Tibial nerve (tissue), 3 donors: ENCODE measurements at regions not wholly inside any gene's neighbourhood (a gene's known extent, or its start where the extent isn't known, plus 50 kb on each side); places are given as distances from the start of the nearest gene placed in this dataset.

Source experiments
- EP300 ChIP-seq, 2 donors: sonication (generic); formaldehyde crosslinking; IDR thresholded peaks; one replicate each; pipeline ENCODE4 v1.6.1; 2017; ENCODE audit warnings: antibody characterized with exemption in 2 of 2, mild to moderate bottlenecking in 1 of 2
- POLR2A ChIP-seq, 2 donors: fragments of 450-650 bp; IDR thresholded peaks; one replicate each; pipeline ENCODE4 v1.6.1; 2017; ENCODE audit warnings: antibody characterized with exemption in 2 of 2, mild to moderate bottlenecking in 2 of 2, moderate library complexity in 2 of 2

GRCh38 chr12:108019862-108020261 lies 109.2 kb upstream of the WSCD2 start:
- no peak for TF ChIP-seq POLR2A (IDR thresholded peaks at IDR 0.05)
- no peak for TF ChIP-seq EP300 (IDR thresholded peaks at IDR 0.05)
